B cell (primary cell): ENCODE measurements at regions not wholly inside any gene's neighbourhood (a gene's known extent, or its start where the extent isn't known, plus 50 kb on each side); places are given as distances from the start of the nearest gene placed in this dataset.

ENCODE experiments used
- ATAC-seq: fragments of 200-7000 bp; cut with Tn5 transposase; one replicate; pipeline ENCODE4 v1.10.0; 2021; ENCODE audit warnings: low read depth, mild to moderate bottlenecking, moderate number of reproducible peaks, moderate library complexity
- CTCF ChIA-PET: fragments of 350-600 bp; sonication (Branson Sonifier 250); formaldehyde crosslinking; loops from one replicate; lab custom pipeline; 2021; ENCODE audit warnings: antibody characterized with exemption, inconsistent platforms; lab: Charles Lee
- POLR2A ChIA-PET: fragments of 350-600 bp; sonication (Branson Sonifier 250); formaldehyde crosslinking; loops from one replicate; lab custom pipeline; 2021; ENCODE audit warnings: antibody characterized with exemption; lab: Charles Lee
- DNase-seq: peaks from one replicate; pipeline ENCODE4 v3.0.0; 2013
- H2AFZ ChIP-seq: 2 replicates; pipeline ENCODE4 v1.6.1; 2012; ENCODE audit warnings: mild to moderate bottlenecking, low read depth, low read length; ENCODE audit not compliant: insufficient read depth, poor library complexity, severe bottlenecking
- H3K27ac ChIP-seq, 2 donors: 1 replicate in 1 of 2; 2 replicates in 1 of 2; pipeline ENCODE4 v1.5.1; 2012 to 2013; ENCODE audit warnings: low read length in 2 of 2, mild to moderate bottlenecking in 2 of 2, moderate library complexity in 1 of 2
- H3K27me3 ChIP-seq, 4 experiments: fragments of 200-600 bp in 1 of 4; sonication (generic) in 1 of 4; replicated peaks in 1 of 4; 1 replicate in 2 of 4; 2 replicates in 2 of 4; pipeline versions ENCODE4 v1.6.1 to v1.7.0; 2013 to 2016; ENCODE audit warnings: low read length in 3 of 4, mild to moderate bottlenecking in 2 of 4, mixed read lengths in 1 of 4, moderate library complexity in 1 of 4; ENCODE audit not compliant: insufficient read depth in 4 of 4, control insufficient read depth in 3 of 4; ENCODE audit errors: control extremely low read depth in 1 of 4
- H3K36me3 ChIP-seq, 2 experiments: replicated peaks in 1 of 2; 1 replicate in 1 of 2; 2 replicates in 1 of 2; pipeline versions ENCODE4 v1.6.1 to v1.7.1; 2013; ENCODE audit warnings: low read length in 1 of 2; ENCODE audit not compliant: insufficient read depth in 2 of 2, control insufficient read depth in 1 of 2; ENCODE audit errors: control extremely low read depth in 1 of 2, extremely low read depth in 1 of 2
- H3K4me1 ChIP-seq, 2 donors: fragments of 200-600 bp in 1 of 2; sonication (generic) in 1 of 2; 1 replicate in 1 of 2; 2 replicates in 1 of 2; pipeline versions ENCODE4 v1.5.1 to v1.6.1; 2013 to 2017; ENCODE audit warnings: low read length in 2 of 2; ENCODE audit not compliant: control insufficient read depth in 2 of 2, insufficient read depth in 2 of 2
- H3K4me2 ChIP-seq: replicated peaks from 2 replicates; pipeline ENCODE3; 2012; ENCODE audit warnings: mild to moderate bottlenecking, low read depth, low read length; ENCODE audit not compliant: poor library complexity, severe bottlenecking
- H3K4me3 ChIP-seq, 5 experiments: fragments of 200-600 bp in 1 of 5; sonication (generic) in 1 of 5; 1 replicate in 3 of 5; 2 replicates in 2 of 5; pipeline versions ENCODE4 v1.5.1 to v1.7.0; 2011 to 2016; ENCODE audit warnings: low read length in 4 of 5, mild to moderate bottlenecking in 4 of 5, low read depth in 2 of 5, control low read depth in 1 of 5, moderate library complexity in 1 of 5; ENCODE audit not compliant: insufficient read depth in 1 of 5; ENCODE audit errors: control extremely low read depth in 1 of 5, extremely low read depth in 1 of 5
- H3K79me2 ChIP-seq: fragments of 200-600 bp; sonication (generic); one replicate; pipeline ENCODE4 v1.6.0; 2016; ENCODE audit warnings: low read length; ENCODE audit not compliant: control insufficient read depth, insufficient read depth
- H3K9ac ChIP-seq: fragments of 200-600 bp; sonication (generic); 2 replicates; pipeline ENCODE4 v1.6.1; 2017; ENCODE audit warnings: mild to moderate bottlenecking, low read length, moderate library complexity
- H3K9me3 ChIP-seq, 3 donors: one replicate each; pipeline versions ENCODE4 v1.6.1 to v1.7.1; 2013; ENCODE audit warnings: low read length in 2 of 3; ENCODE audit not compliant: control insufficient read depth in 2 of 3, insufficient read depth in 1 of 3; ENCODE audit errors: control extremely low read depth in 1 of 3
- H4K20me1 ChIP-seq: 2 replicates; pipeline ENCODE4 v1.6.0; 2012; ENCODE audit warnings: mild to moderate bottlenecking, low read length; ENCODE audit not compliant: insufficient read depth, control insufficient read depth, poor library complexity, severe bottlenecking
- H3K27ac Mint-ChIP-seq: one replicate; pipeline ENCODE4 v1.8.0; 2021; ENCODE audit warnings: mixed read lengths
- H3K27me3 Mint-ChIP-seq: one replicate; pipeline ENCODE4 v1.8.0; 2021; ENCODE audit warnings: mixed read lengths
- H3K4me1 Mint-ChIP-seq: one replicate; pipeline ENCODE4 v1.8.0; 2021; ENCODE audit warnings: mixed read lengths
- H3K4me3 Mint-ChIP-seq: one replicate; pipeline ENCODE4 v1.8.0; 2021; ENCODE audit warnings: mixed read lengths
- H3K9me3 Mint-ChIP-seq: one replicate; pipeline ENCODE4 v1.8.0; 2022; ENCODE audit warnings: mixed read lengths; ENCODE audit not compliant: insufficient read depth
- CTCF ChIP-seq: fragments of 200-600 bp; IDR thresholded peaks from one replicate; pipeline ENCODE4 v1.8.0; 2022; ENCODE audit warnings: antibody characterized with exemption, mild to moderate bottlenecking
- EZH2 ChIP-seq: IDR thresholded peaks from 2 replicates; pipeline ENCODE4 v1.6.1; 2012; ENCODE audit warnings: borderline replicate concordance, low read depth, mild to moderate bottlenecking, moderate library complexity, low read length; ENCODE audit not compliant: insufficient read depth, poor library complexity, severe bottlenecking
- WGBS: methylation state at CpG from one replicate; pipeline ENCODE4 v1.1.5; 2013; ENCODE audit warnings: missing lambda C conversion rate; ENCODE audit not compliant: insufficient coverage; 5-methylcytosine and 5-hydroxymethylcytosine counted together
- intact Hi-C: fragments of 100-400 bp; cut with micrococcal nuclease; formaldehyde crosslinking; loops from one replicate; pipeline ENCODE4 v1.10.0; 2022

GRCh38 chr6:113396730-113397129 is 460.4 kb upstream of the MARCKS start:
- no peaks in the 10 kb centered on the region for H3K4me1 ChIP-seq
- H3K27me3 Mint-ChIP-seq: peaks cover 5% of the 10 kb centered on the region
- no peaks in the 10 kb centered on the region for H3K27me3 ChIP-seq
- no peak for ATAC-seq
- POLR2A ChIA-PET: no interaction called here
- H3K9me3 Mint-ChIP-seq: no peaks in the 10 kb centered on the region
- no peak for DNase-seq
- CTCF ChIA-PET: no interaction called here
- no peaks in the 10 kb centered on the region for H4K20me1 ChIP-seq
- no peaks in the 10 kb centered on the region for H3K36me3 ChIP-seq
- H2AFZ ChIP-seq: no peak overlapping the region
- H3K79me2 ChIP-seq: no peaks in the 10 kb centered on the region
- H3K9me3 ChIP-seq: no peaks in the 10 kb centered on the region
- no peak overlapping the region for H3K27ac Mint-ChIP-seq
- TF ChIP-seq CTCF (no peak), EZH2 (no peak)
- intact Hi-C loops: no loop called here
- no peak overlapping the region for H3K4me2 ChIP-seq
- no peak overlapping the region for H3K4me3 ChIP-seq
- H3K4me3 Mint-ChIP-seq: no peak overlapping the region
- H3K27ac ChIP-seq: no peak overlapping the region
- WGBS: no CpG with 5 or more reads among the region's 2 CpGs
- no peaks in the 10 kb centered on the region for H3K4me1 Mint-ChIP-seq
- H3K9ac ChIP-seq: no peak overlapping the region

- TF ChIP-seq CTCF (no peak), EZH2 (no peak)
- ChIA-PET POLR2A (no interaction called here), CTCF (no interaction called here)
- H3K27ac ChIP-seq: no peak overlapping the region
- no peaks in the 10 kb centered on the region for H4K20me1 ChIP-seq
- no peak overlapping the region for H2AFZ ChIP-seq
- WGBS: 83% methylated on average over 1 of the region's 3 CpGs
- no peaks in the 10 kb centered on the region for H3K9me3 ChIP-seq
- Mint-ChIP-seq H3K27ac (no peak overlapping the region), H3K4me1 (no peaks in the 10 kb centered on the region), H3K4me3 (no peak overlapping the region), H3K27me3 (peaks cover 5% of the 10 kb centered on the region), H3K9me3 (no peaks in the 10 kb centered on the region)
- H3K4me3 ChIP-seq: no peak overlapping the region
- H3K27me3 ChIP-seq: no peaks in the 10 kb centered on the region
- H3K4me1 ChIP-seq: no peaks in the 10 kb centered on the region
- H3K9ac ChIP-seq: no peak overlapping the region
- H3K4me2 ChIP-seq: no peak overlapping the region
- ATAC-seq (no peak), DNase-seq (no peak)
- intact Hi-C loops: no loop called here
- no peaks in the 10 kb centered on the region for H3K36me3 ChIP-seq
- no peaks in the 10 kb centered on the region for H3K79me2 ChIP-seq
Observed at GRCh38 chr6:113397236-113397635, 459.9 kb upstream of the MARCKS start.
